ENCODE measurements at regions not wholly inside any gene's neighbourhood (a gene's known extent, or its start where the extent isn't known, plus 50 kb on each side); places are given as distances from the start of the nearest gene placed in this dataset.
"Not testable (repeated sequence)": the region's sequence is repeated elsewhere in the genome, so short reads cannot be mapped to it uniquely, and the experiment has no call there.

DNA sequence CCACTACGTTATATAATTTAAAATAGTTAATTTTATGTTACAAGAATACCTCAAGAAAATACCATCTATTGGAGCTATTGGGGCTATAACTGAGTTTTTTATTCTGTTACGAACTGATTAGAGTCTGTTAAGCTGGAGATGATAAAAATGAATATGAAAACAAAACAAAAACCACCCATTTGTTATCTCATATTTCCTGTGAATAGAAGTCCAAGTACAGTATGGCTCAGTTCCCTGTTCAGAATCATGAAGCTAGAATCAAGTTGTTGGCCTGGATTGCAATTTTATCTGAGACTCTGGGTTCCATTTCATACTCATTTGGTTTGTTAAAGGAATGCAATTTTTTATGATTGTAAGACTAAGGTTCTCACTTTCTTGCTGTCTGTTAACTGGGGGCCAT, 319.1 kb upstream of the PCDH18 start (continued):
- TF ChIP-seq, protein P1, sequence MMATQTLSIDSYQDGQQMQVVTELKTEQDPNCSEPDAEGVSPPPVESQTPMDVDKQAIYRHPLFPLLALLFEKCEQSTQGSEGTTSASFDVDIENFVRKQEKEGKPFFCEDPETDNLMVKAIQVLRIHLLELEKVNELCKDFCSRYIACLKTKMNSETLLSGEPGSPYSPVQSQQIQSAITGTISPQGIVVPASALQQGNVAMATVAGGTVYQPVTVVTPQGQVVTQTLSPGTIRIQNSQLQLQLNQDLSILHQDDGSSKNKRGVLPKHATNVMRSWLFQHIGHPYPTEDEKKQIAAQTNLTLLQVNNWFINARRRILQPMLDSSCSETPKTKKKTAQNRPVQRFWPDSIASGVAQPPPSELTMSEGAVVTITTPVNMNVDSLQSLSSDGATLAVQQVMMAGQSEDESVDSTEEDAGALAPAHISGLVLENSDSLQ (IDR thresholded peaks at IDR 0.05): no peak
- TF ChIP-seq, protein P2, sequence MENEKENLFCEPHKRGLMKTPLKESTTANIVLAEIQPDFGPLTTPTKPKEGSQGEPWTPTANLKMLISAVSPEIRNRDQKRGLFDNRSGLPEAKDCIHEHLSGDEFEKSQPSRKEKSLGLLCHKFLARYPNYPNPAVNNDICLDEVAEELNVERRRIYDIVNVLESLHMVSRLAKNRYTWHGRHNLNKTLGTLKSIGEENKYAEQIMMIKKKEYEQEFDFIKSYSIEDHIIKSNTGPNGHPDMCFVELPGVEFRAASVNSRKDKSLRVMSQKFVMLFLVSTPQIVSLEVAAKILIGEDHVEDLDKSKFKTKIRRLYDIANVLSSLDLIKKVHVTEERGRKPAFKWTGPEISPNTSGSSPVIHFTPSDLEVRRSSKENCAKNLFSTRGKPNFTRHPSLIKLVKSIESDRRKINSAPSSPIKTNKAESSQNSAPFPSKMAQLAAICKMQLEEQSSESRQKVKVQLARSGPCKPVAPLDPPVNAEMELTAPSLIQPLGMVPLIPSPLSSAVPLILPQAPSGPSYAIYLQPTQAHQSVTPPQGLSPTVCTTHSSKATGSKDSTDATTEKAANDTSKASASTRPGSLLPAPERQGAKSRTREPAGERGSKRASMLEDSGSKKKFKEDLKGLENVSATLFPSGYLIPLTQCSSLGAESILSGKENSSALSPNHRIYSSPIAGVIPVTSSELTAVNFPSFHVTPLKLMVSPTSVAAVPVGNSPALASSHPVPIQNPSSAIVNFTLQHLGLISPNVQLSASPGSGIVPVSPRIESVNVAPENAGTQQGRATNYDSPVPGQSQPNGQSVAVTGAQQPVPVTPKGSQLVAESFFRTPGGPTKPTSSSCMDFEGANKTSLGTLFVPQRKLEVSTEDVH (IDR thresholded peaks at IDR 0.05; ENCODE audit: low read depth, partially characterized antibody): no peak
- no peak for TF ChIP-seq NFXL1 (IDR thresholded peaks at IDR 0.05; ENCODE audit: borderline replicate concordance)

DNA sequence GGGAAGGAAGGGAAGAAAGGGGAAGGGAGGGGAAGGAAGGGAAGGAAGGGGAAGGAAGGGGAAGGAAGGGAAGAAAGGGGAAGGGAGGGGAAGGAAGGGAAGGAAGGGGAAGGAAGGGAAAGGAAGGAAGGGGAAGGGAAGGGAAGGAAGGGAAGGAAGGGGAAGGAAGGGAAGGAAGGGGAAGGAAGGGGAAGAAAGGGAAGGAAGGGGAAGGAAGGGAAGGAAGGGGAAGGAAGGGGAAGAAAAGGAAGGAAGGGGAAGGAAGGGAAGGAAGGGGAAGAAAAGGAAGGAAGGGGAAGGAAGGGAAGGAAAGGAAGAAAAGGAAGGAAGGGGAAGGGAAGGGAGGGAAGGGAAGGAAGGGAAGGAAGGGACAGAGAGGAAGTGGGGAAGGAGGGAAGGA, 295.7 kb upstream of the PCDH18 start:
- H3K79me2 ChIP-seq (ENCODE audit: control insufficient read depth, insufficient read depth, low read length); DNase-seq (ENCODE audit: low read depth, low spot score); H3K4me1 ChIP-seq (ENCODE audit: control insufficient read depth, insufficient read depth, low read length); H3K27me3 ChIP-seq (replicated peaks in 1 of 2; ENCODE audit: control insufficient read depth in 2 of 2, insufficient read depth in 2 of 2, low read length in 1 of 2); SMC1A ChIA-PET (ENCODE audit: uncharacterized antibody, unreplicated experiment); CTCF ChIA-PET; H3K9me3 ChIP-seq (replicated peaks; ENCODE audit: control insufficient read depth, insufficient read depth, low read length); H4K20me1 ChIP-seq (ENCODE audit: control insufficient read depth, insufficient read depth); H3K9ac ChIP-seq (ENCODE audit: control insufficient read depth, insufficient read depth, low read length); H3K4me2 ChIP-seq (ENCODE audit: control insufficient read depth, insufficient read depth); ATAC-seq; H3K4me3 ChIP-seq; intact Hi-C loops (cut with micrococcal nuclease; ENCODE audit: unreplicated experiment); H3K27ac ChIP-seq (ENCODE audit: control insufficient read depth, insufficient read depth); POLR2A ChIA-PET; RAD21 ChIA-PET (ENCODE audit: unreplicated experiment); in situ Hi-C loops (cut with MboI); H2AFZ ChIP-seq (ENCODE audit: control insufficient read depth, low read depth, low read length); FAIRE-seq; H3K36me3 ChIP-seq (ENCODE audit: control insufficient read depth in 2 of 2, insufficient read depth in 2 of 2, low read length in 1 of 2); BruUV-seq (replicated peaks): not testable (repeated sequence)

All from GM12878 (cell line).